K562 (cell line): ENCODE measurements at regions not wholly inside any gene's neighbourhood (a gene's known extent, or its start where the extent isn't known, plus 50 kb on each side); places are given as distances from the start of the nearest gene placed in this dataset.

Experiments
- ATAC-seq: fragments of 200-7000 bp; cut with Tn5 transposase; 3 replicates; pipeline ENCODE4 v1.9.1; 2020; ENCODE audit warnings: moderate library complexity
- BruUV-seq: library from RNA; stranded (reverse); fragments of 400-500 nt; replicated peaks from 2 replicates; lab custom pipeline; 2021; lab: Mats Ljungman, UMichigan
- CTCF ChIA-PET: fragments of 300-600 bp; formaldehyde crosslinking; extraction: SDS; loops from one replicate; lab custom pipeline; 2021; ENCODE audit warnings: low intra/inter-chr PET ratio; lab: Yijun Ruan, JAX
- POLR2A ChIA-PET: fragments of 300-600, 350-650 bp; sonication (Branson Sonifier 250); formaldehyde crosslinking; extraction: SDS; loops from one replicate; lab custom pipeline; 2021; ENCODE audit warnings: antibody characterized with exemption, inconsistent platforms; lab: Yijun Ruan, JAX
- DNase-seq, 4 experiments: peaks; one replicate each; pipeline versions ENCODE4 v3.0.0 to v3.0.0-alpha.2; 2011 to 2018; ENCODE audit warnings: low spot score in 3 of 4, mixed read lengths in 3 of 4; ENCODE audit errors: extremely low read depth in 1 of 4
- FAIRE-seq: peaks from 2 replicates; lab custom pipeline; 2011; peaks lifted over from hg19 to GRCh38; lab: Jason Lieb, UNC
- H2AFZ ChIP-seq: 2 replicates; pipeline ENCODE4 v1.6.0; 2011; ENCODE audit warnings: low read depth, low read length, control low read depth, inconsistent platforms
- H3K27ac ChIP-seq: fragments of 200-600 bp; 3 replicates; pipeline ENCODE4 v1.8.0; 2011; ENCODE audit warnings: low read depth, mild to moderate bottlenecking, control low read depth, inconsistent platforms, low read length, moderate library complexity, mixed read lengths; ENCODE audit errors: extremely low read depth
- H3K27me3 ChIP-seq, 2 experiments: fragments of 300-600 bp in 1 of 2; 2 replicates in 1 of 2; 3 replicates in 1 of 2; pipeline versions ENCODE4 v1.6.0 to v1.8.0; 2011; ENCODE audit warnings: inconsistent platforms in 2 of 2, low read length in 2 of 2, mild to moderate bottlenecking in 1 of 2, mixed read lengths in 1 of 2, moderate library complexity in 1 of 2; ENCODE audit not compliant: control insufficient read depth in 2 of 2, insufficient read depth in 2 of 2
- H3K36me3 ChIP-seq: fragments of 300-600 bp; 3 replicates; pipeline ENCODE4 v1.8.0; 2011; ENCODE audit warnings: mild to moderate bottlenecking, low read length, inconsistent platforms; ENCODE audit not compliant: control insufficient read depth, insufficient read depth
- H3K4me1 ChIP-seq, 2 experiments: fragments of 200-600 bp in 1 of 2; replicated peaks in 1 of 2; 2 replicates in 1 of 2; 3 replicates in 1 of 2; pipeline versions ENCODE4 v1.5.1 to v1.8.0; 2011; ENCODE audit warnings: inconsistent platforms in 2 of 2, low read length in 2 of 2, mild to moderate bottlenecking in 1 of 2, mixed read lengths in 1 of 2, moderate library complexity in 1 of 2; ENCODE audit not compliant: control insufficient read depth in 2 of 2, insufficient read depth in 2 of 2
- H3K4me2 ChIP-seq: 2 replicates; pipeline ENCODE4 v1.6.1; 2011; ENCODE audit warnings: low read length, control low read depth, inconsistent platforms, mixed read lengths; ENCODE audit not compliant: insufficient read depth
- H3K4me3 ChIP-seq: fragments of 200-600 bp; sonication (generic), shearing (Covaris generic); 2 replicates; pipeline ENCODE4 v1.5.1; 2016; ENCODE audit warnings: control low read depth, inconsistent platforms
- H3K79me2 ChIP-seq: fragments of 200-600 bp; 3 replicates; pipeline ENCODE4 v1.8.0; 2011; ENCODE audit warnings: low read length, inconsistent platforms; ENCODE audit not compliant: control insufficient read depth, insufficient read depth
- H3K9ac ChIP-seq, 2 experiments: 2 replicates each; pipeline versions ENCODE4 v1.6.0 to v1.6.1; 2011; ENCODE audit warnings: low read depth in 2 of 2, low read length in 2 of 2, control low read depth in 1 of 2, inconsistent platforms in 1 of 2, mild to moderate bottlenecking in 1 of 2, mixed read lengths in 1 of 2; ENCODE audit not compliant: insufficient read depth in 1 of 2
- H3K9me1 ChIP-seq: one replicate; pipeline ENCODE4 v1.6.0; 2011; ENCODE audit warnings: inconsistent platforms, mild to moderate bottlenecking, low read length, moderate library complexity; ENCODE audit not compliant: control insufficient read depth, insufficient read depth
- H3K9me3 ChIP-seq: replicated peaks from 2 replicates; pipeline ENCODE4 v1.5.1; 2011; ENCODE audit warnings: low read depth, low read length, inconsistent platforms; ENCODE audit not compliant: control insufficient read depth, insufficient read depth
- H4K20me1 ChIP-seq: replicated peaks from 2 replicates; pipeline ENCODE4 v1.6.1; 2011; ENCODE audit warnings: low read length, inconsistent platforms, mixed read lengths; ENCODE audit not compliant: control insufficient read depth, insufficient read depth
- ARID2 ChIP-seq: fragments of 450-650 bp; IDR thresholded peaks from 2 replicates; pipeline ENCODE4 v1.6.1; 2017; ENCODE audit warnings: antibody characterized with exemption, mild to moderate bottlenecking
- HMG20A ChIP-seq: fragments of 450-650 bp; formaldehyde crosslinking; conservative IDR thresholded peaks from 2 replicates; pipeline ENCODE4 v1.4.0; 2020; ENCODE audit warnings: mild to moderate bottlenecking, mixed read lengths
- HMG20B ChIP-seq: fragments of 250-450 bp; sonication (Bioruptor Pico); IDR thresholded peaks from 2 replicates; pipeline ENCODE4 v1.5.0; 2021; ENCODE audit warnings: mild to moderate bottlenecking
- MAFG ChIP-seq: fragments of 450-650 bp; conservative IDR thresholded peaks from 2 replicates; pipeline ENCODE4 v1.6.1; 2016; ENCODE audit warnings: missing genetic modification characterization, missing compliant biosample characterization
- MBD2 ChIP-seq: sonication (generic); IDR thresholded peaks from 2 replicates; pipeline ENCODE4 v1.6.1; 2016; ENCODE audit warnings: low read depth, borderline replicate concordance
- MTF1 ChIP-seq: fragments of 250-450 bp; sonication (Bioruptor Pico); IDR thresholded peaks from 2 replicates; pipeline ENCODE4 v1.9.0; 2021; ENCODE audit warnings: moderate library complexity, mild to moderate bottlenecking, inconsistent platforms, borderline replicate concordance
- NFXL1 ChIP-seq: fragments of 450-650 bp; formaldehyde crosslinking; IDR thresholded peaks from 2 replicates; pipeline ENCODE4 v1.4.0; 2021; ENCODE audit warnings: mild to moderate bottlenecking
- POLR2G ChIP-seq: fragments of 200-400 bp; formaldehyde crosslinking; IDR thresholded peaks from 2 replicates; pipeline ENCODE4 v1.6.1; 2017; ENCODE audit warnings: low read depth, mild to moderate bottlenecking, antibody characterized with exemption, low read length, moderate library complexity
- SRSF9 ChIP-seq: fragments of 200-400 bp; formaldehyde crosslinking; IDR thresholded peaks from 2 replicates; pipeline ENCODE4 v1.6.1; 2017; ENCODE audit warnings: low read depth, low read length, borderline replicate concordance
- ZBTB5 ChIP-seq: fragments of 450-650 bp; IDR thresholded peaks from 2 replicates; pipeline ENCODE4 v1.6.1; 2017; ENCODE audit warnings: antibody characterized with exemption
- ZNF263 ChIP-seq: sonication (generic); formaldehyde crosslinking; IDR thresholded peaks from 2 replicates; pipeline ENCODE4 v1.8.0; 2022; ENCODE audit warnings: mild to moderate bottlenecking, missing genetic modification reagents, borderline replicate concordance
- ZNF785 ChIP-seq: fragments of 250-450 bp; sonication (Bioruptor Pico); IDR thresholded peaks from 2 replicates; pipeline ENCODE4 v1.4.0; 2020; ENCODE audit warnings: mild to moderate bottlenecking
- WGBS: fragments of 100-300 bp; shearing (Covaris generic); methylation state at CpG from one replicate; pipeline ENCODE4 v1.1.6; 2016; ENCODE audit warnings: low coverage, mixed read lengths; ENCODE audit not compliant: insufficient coverage; ENCODE audit errors: missing lambda C conversion rate; 5-methylcytosine and 5-hydroxymethylcytosine counted together
- in situ Hi-C: fragments of 300-500 bp; cut with MboI; formaldehyde crosslinking; loops from 4 replicates; pipeline ENCODE4 v1.15.0; 2018; ENCODE audit warnings: inconsistent platforms, mixed read lengths
- intact Hi-C: fragments of 100-400 bp; cut with micrococcal nuclease; formaldehyde crosslinking; loops from 2 replicates; pipeline ENCODE4 v1.14.2; 2022

- TF ChIP-seq HMG20A (CRISPR knock-in tag) (no peak), ZNF785 (no peak), POLR2G (no peak), ARID2 (no peak), MAFG (tag) (no peak), NFXL1 (CRISPR knock-in tag) (no peak), MTF1 (CRISPR knock-in tag) (no peak)
- DNase-seq (no peak), ATAC-seq (no peak), FAIRE-seq (no peak)
- intact Hi-C loops (no loop called here), in situ Hi-C loops (no loop called here)
- no peaks in the 10 kb centered on the region; a peak in 1 of 5 replicates for H3K27me3 ChIP-seq
- no peaks in the 10 kb centered on the region for H3K79me2 ChIP-seq
- no peaks in the 10 kb centered on the region for H3K9me1 ChIP-seq
- no peak overlapping the region for H3K4me2 ChIP-seq
- no peaks in the 10 kb centered on the region for H3K36me3 ChIP-seq
- H3K9me3 ChIP-seq = no peaks in the 10 kb centered on the region
- no peak overlapping the region for H3K4me3 ChIP-seq
- no peak overlapping the region for H3K27ac ChIP-seq
- POLR2A ChIA-PET = no interaction called here
- CTCF ChIA-PET = no interaction called here
- WGBS = 0% methylated on average over 5 of the region's 5 CpGs
- no peaks in the 10 kb centered on the region for H4K20me1 ChIP-seq
- no peak overlapping the region for H2AFZ ChIP-seq
- BruUV-seq = no TSS peak
- H3K4me1 ChIP-seq = no peaks in the 10 kb centered on the region
- no peak overlapping the region for H3K9ac ChIP-seq
Observed at GRCh38 chr5:174984863-174985262, 260.5 kb downstream of the MSX2 start.

- Histone ChIP-seq H3K27me3 (no peaks in the 10 kb centered on the region; a peak in 1 of 5 replicates), H3K27ac (no peak overlapping the region), H3K36me3 (no peaks in the 10 kb centered on the region), H3K4me2 (no peak overlapping the region), H3K4me1 (no peaks in the 10 kb centered on the region), H3K9me3 (no peaks in the 10 kb centered on the region), H3K9ac (no peak overlapping the region), H4K20me1 (no peaks in the 10 kb centered on the region), H3K79me2 (no peaks in the 10 kb centered on the region), H3K9me1 (no peaks in the 10 kb centered on the region), H3K4me3 (no peak overlapping the region), H2AFZ (no peak overlapping the region)
- BruUV-seq = no TSS peak
- DNase-seq = no peak
- no peak for ATAC-seq
- FAIRE-seq = no peak
- 0% methylated on average over 2 of the region's 2 CpGs for WGBS
- in situ Hi-C loops = no loop called here
- TF ChIP-seq ZNF263 (CRISPR knock-in tag) (no peak), HMG20B (CRISPR knock-in tag) (no peak), SRSF9 (no peak), MBD2 (no peak), ZBTB5 (no peak)
- intact Hi-C loops = no loop called here
- CTCF ChIA-PET = no interaction called here
- POLR2A ChIA-PET = no interaction called here
Observed at GRCh38 chr5:174982485-174982884, 258.1 kb downstream of the MSX2 start.
